Fibroblast of skin of left biceps (primary cell): ENCODE measurements at regions not wholly inside any gene's neighbourhood (a gene's known extent, or its start where the extent isn't known, plus 50 kb on each side); places are given as distances from the start of the nearest gene placed in this dataset.

Source experiments
- DNase-seq, 2 experiments: peaks; one replicate each; pipeline ENCODE4 v3.0.0-alpha.2; 2013; ENCODE audit warnings: low read depth in 2 of 2

DNA sequence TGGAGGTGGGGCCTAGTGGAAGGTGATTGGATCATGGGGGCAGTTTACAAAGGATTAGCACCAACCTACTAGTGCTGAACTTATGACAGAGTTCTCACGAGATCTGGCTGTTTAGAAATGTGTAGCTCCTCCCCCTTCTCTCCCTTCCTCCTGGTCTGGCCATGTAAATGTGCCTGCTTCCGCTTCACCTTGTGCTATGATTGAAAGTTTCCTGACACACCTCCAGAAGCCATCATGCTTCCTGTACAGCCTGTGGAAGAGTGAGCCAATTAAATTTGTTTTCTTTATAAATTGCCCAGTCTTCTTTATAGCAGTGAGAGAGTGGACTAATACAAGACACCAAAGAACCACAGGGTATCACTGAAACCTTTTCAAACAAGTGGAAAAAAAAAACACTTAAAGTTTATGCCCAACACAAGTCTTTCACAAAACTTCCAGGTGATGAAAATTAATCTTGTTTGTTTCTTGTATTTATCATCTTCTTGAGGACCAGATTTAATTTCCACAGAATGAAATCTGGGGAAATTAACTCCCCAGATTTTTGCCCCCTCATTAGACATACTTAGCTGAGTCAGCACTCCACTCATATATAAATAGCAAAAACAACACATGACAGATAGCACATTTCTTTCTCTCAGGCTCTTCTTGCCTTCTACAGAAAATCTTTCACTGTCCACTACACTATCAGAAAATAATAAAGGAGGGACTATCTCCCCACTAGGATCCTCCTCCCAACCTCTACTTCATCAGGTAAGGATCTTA, 847.2 kb downstream of the TUSC7 start:
- DNase-seq = no peak

DNA sequence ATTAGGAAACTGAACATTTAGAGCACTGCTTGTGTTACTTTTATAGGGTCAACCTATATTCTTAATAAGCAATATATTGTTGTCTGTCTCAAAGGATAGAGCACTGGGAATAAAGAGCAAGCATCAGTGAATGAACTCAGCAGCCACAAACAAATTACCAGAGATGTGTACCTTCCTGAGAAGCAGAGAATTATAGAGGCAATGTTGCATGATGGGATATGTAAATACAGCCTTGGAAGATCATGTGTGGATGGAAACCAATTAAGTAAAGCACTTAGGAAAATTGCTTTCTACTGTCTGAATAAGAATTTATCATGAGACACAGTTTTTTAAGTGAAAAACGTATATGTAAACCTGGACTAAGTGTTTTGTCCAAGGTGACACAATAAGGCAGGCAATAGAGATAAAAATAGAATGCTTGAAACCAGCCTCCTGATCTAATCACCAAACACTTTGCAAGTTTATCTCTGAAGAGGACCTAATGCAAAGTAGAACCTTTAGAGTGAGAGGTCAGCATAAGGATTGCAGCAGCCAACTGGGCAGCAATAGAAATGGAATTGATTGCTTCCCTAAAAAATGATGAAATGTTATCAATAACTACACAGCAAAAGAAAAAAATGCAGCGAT, 848.0 kb downstream of the TUSC7 start:
- no peak for DNase-seq

DNA sequence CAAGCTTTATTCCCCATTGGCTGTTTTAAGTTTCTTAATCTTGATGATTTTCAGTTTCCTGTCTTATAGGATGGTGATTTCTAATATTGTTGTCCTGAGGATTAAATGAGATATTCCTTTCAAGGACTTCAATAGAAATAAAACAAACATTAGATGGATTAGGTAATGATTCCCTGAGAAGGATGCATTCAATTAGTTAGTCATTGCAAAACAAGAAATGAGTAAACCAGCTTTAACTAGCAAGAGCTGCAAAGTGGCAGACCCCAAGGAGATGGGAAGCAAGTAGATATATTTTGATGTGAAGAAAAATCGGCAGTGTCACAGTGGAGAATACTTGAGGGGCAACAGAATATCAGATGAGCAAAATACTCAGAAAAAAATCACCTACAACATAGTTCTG, 849.1 kb downstream of the TUSC7 start:
- DNase-seq = no peak

DNA sequence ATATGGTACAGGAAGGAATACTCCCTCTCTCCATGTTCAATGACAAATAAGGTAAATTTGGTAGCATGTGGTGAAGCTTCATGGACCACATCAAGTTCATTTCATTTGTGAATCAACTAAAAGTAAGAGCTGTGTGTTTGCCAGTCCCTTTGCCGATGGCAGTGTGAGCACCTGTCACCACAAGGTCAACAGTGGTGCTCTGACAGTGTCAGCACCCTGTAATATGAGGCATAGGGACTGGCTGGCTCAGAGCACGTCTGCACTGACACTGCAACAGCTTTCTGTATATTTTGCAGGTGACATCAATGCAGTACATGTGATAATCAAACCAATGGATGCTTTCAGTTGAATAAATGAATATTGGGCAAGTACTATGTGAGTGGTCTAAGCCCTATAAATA, 852.4 kb downstream of the TUSC7 start:
- no peak for DNase-seq

DNA sequence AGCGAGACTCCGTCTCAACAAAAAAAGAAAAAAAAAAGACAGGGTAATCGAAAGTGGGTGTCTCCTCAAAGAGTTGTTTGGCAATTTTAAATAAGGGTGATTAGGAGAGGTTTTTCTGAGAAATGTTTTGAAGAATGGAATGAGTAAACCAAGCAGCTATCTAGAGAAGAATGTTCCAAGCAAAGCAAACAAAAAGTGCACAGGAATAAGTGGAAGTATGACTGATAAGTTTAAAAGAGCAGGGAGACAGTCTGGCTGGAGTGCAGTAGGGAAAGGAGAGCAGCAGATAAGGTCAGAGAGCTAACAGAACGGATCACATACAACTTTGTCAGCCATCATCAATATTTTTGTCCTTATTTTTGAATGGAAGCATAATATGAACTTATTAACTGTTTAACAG, 853.5 kb downstream of the TUSC7 start:
- DNase-seq = no peak

DNA sequence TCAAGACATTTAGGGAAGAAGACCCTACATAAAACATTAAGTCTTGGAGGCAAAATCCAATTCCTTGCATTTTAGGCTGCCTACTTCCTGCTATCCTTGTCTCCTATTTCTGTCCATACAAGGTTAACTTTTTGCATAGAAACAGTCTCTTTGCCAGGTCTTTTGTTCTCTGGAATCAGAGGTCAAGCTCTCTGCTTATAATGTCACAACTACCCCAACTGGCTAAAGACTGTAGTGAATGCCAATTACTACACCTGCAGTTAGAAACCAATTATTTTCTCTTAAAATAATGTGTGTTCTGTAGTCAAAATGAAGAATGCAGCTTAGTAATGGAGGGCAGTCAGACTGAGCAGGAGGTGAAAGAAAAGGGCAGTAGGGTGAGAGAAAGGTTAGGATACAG, 856.2 kb downstream of the TUSC7 start:
- DNase-seq = no peak

DNA sequence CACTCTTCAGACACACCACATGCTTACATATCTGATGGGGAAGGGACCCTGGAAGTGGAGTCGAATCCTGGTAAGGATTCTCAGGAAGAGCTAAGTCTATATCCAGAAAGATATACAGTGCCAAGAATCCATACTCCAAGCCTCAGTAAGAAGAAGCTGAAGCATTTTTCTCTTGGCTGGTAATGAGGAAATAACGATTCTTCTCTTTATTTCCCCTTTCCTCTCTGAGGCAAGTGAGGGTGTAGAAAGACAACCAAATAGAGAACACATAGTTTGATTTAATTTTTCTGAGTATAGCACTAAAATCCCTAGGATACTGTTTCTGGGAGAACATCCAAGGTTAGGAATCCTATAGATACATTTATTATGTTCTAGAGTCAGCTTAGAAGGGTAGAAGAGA, 857.3 kb downstream of the TUSC7 start:
- no peak for DNase-seq

DNA sequence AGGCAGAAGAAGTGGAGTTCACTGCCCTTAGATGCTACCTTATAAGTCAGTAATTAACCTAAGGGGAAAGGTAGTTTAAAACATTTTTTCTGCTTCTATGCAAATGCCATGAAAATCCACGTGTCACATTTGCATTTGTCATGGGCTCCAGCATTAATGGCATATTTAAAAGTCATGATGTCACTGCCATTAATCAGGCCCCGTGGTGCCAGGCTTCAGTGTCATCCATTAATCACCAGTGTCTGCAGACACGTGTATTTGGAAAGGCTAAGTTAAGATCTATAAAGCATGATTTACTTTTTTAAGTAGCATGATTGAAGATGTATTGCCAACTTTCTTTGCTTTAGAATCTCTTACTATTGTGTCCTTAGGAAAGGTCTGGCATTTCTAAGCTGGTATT, 857.8 kb downstream of the TUSC7 start:
- DNase-seq = no peak

DNA sequence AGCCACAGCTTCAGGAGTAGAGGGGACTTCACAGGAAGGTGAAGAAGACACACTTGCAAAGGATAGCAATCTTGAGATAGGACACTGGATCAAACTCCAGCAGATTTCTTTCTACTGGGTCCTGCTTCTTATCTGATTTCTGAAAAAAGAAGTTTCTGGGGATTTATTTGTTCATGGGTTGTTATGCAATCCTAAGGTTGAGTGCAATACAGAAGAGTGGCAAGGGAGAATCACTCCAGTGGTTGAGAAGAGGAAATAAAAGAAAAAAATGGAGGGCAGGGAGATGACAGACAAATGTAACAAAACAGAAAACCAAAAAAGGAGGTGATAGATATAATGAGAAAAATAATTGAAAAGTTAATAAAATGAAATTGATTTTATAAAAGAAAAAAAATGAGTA, 858.3 kb downstream of the TUSC7 start:
- DNase-seq = no peak

DNA sequence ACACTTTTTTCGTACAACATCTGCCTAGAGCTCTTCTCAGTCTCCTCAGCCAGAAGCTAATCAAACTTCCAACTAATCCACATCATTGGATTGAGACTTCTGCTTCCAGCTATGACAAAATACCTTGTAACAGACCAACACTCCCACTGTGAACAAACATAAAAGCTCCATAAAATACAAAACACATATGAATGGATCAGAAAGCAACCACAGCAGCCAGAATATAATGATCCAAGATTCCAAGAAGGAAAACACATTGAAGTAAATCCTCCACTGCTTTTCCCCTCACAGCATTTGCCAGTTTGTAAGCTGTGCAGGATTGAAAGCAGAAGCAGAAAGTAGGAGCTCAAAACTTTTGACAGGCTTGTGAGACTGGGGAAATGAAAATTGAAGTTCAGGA, 863.2 kb downstream of the TUSC7 start:
- DNase-seq = no peak

DNA sequence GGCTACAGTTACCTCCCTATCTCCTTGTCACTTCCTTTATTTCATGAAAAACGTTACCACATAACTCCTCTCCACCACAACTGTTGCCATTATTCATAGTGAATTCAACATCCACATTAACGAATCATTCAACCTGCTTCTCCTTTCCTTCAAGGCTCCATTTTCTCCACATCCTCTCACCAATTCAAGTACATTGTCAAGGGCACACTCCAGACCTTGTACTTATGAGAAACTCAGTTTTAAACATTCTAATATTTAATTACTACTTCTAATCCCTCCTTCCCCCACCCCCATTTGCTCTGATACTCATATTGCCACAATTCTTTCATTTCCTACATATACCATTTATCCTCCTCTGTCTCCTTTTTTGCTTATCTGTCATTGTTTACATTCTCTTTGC, 871.2 kb downstream of the TUSC7 start:
- DNase-seq = no peak

DNA sequence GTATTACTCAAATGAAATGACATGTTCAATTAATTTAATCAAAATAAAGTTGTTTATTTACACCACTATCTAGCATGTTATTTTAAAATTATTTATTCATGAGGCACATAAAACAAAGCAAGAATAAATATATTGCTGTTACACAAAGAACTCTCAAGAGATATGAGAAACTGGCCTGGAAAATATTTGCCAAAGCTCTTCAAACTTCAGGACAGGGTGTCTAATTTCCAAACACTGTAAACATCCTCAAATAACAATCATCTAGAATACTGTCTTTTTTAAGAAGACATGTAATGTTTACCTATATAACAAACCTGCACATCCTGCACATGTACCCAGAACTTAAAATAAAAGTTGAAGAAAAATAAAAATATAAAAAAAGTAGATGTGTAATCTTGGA, 876.6 kb downstream of the TUSC7 start:
- no peak for DNase-seq

DNA sequence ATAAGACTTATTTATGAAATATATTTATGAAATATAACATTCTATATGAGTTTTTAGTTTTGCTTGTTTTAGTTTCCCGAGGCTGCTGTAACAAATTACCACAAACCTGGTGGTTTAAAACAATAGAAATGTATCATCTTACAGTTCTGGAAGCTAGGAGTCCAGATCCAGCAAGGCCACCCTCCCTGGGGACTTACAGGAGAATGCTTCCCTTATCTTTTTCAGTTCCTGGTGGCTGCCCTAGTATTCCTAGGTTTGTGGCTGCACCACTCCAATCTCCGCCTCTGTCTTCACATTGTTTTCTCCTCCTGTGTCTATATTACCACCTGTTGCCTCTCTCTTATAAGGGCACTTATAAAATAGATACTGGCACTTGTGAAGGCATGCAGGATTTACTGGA, 877.8 kb downstream of the TUSC7 start:
- no peak for DNase-seq

DNA sequence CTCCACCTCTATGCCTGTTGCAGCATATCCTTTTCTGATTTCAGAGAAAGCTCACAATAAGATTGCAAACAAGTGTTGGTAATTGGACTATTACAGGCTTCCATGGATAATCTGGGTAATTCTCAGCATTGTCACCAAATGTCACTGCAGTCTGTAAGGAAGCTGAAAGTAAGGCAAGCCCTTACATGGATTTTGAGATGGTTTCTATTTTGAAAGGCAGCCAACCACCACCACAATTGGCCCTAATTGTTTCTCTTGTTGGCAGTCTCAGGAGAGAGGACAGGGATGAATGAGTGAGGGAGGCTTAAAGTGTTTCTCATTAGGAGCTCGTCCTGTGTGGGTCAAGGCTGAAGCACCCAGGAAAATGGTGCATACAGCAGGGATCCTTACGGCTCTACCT, 879.9 kb downstream of the TUSC7 start:
- no peak for DNase-seq

DNA sequence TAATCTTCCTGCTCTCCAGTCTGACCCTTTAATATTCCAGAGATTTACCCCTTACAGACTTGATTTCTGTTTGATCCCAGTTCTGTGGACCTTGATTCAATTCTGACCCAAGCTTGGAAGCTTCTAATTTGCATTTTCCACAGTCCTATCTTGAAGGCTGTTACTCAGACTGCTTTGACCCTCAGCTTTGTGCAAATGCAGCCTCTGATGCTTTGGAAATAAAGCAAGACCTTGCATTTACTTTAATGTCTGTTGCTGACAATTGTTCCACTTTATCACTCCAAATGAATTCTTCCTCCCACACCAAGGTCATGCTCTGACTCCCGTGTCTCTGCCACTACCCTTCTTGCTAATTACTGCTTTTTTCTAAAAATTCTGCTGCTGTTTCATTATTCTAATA, 886.0 kb downstream of the TUSC7 start:
- no peak for DNase-seq

DNA sequence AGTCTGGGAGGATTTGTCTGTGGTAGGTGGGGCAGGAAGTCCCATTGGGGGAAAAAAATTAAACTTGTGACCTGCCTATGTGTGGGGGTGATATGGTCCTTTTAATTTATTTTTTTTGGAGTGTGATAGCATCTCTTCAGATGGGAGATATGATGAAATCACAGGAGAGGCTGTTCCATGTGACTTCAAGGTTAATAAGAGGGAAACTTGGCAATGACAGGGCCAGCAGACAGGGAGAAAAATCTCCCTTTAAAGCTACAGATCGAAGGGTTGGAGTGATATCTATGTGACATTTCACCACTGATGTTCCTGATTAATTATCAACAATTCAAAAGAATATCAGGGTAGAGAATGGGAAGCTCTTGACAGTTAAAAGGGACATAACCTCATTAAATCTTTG, 886.9 kb downstream of the TUSC7 start:
- no peak for DNase-seq

DNA sequence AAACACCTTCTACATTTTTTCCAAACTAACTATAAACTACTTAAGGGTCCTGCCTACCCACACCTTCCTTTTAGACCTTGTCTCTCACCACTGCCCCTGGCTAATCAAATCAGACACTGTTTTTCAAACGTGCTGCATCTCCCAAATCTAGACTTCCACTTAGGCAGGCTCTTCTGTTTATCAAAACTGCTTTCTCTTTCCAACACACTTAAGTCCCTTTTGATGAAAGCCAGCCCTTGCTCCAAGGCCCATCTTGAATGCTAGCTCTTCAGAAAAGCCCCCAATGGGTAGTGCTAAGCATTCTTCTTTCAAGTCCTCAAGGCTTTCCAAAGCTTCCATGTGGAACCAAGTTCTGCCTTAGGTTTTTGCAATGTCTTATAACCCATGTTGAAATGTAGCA, 888.3 kb downstream of the TUSC7 start:
- no peak for DNase-seq

DNA sequence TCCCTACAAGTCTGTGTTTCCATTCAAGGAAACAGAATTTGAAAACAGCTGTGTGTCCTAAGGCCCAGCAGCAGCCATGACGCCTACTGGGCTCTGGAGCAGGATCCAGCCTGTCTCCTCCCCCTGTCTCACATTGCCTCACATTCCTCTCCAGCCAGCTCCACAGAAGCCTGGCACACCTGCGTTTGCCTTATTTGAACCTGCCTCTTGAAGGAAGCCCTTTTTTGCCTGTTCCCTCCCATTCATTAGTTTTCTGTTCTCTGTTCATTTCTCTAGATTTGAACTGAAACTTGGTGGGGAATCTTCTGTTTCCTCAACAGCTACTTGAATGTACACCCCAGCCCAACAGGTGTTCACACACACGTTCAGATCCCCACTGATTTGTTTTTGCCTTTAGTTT, 890.5 kb downstream of the TUSC7 start:
- DNase-seq = no peak

DNA sequence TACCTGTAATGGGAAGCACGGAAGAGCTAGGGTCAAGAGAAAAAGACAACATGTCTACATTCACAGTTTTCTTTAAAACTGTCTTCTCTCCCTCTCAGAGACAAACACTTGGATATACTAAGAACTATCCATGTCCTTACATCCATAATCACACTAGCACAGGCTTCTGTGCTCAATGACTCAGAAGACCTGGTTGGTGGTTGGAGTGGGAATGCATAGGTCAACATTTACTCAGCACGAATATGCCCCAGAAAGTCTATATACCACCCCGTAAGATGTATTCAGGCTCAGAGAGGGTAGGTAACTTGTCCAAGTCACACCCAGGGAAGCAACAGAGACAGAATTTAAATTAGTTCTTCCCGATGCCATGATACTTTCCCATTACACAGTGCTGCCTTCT, 891.1 kb downstream of the TUSC7 start:
- DNase-seq = no peak

DNA sequence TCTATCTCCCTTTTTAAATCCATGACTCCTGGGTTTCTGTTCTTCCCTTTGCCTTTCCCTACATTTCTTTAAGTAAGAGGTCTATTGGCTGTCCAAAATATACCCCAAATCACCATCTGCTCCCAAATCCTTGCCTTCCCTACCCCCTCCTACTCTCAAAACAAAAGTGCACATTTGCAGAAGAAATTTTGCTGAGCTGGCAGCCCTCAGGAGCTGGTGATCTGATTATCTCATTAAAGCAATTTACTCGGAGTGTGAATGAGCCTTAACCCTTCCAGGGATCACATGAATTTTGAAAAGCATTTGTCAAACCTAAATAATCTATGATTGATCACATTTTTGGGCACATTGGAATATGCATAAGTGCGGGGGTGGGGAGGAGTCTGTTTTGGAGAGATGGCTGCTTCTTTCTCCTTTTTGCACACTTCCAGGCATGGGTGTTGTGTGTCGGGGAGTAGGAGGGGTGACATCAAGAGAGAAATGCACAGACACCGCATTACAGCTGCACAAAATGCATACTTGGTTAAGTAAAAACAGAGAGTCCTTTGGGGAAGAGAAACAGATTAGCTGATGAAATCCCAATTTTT, 892.6 kb downstream of the TUSC7 start:
- DNase-seq = no peak

DNA sequence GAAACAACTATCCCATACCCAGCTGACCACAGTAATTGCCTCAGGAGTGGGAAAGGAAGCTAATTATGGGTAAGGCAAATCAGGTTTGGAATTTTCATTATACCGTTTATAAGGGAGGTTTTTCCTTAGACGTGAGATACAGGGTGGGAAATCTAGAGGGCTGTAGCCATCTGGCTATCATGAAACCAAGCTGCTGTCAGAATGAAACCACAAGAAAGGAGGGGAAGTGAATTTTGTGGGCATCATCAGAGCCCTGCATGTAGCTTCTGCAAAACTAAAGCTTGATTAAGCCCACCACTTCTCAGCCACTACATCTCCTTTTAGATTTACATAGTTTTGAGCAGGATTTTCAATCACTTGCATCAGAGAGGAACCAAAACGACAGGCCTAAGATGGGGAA, 893.5 kb downstream of the TUSC7 start:
- DNase-seq = no peak

DNA sequence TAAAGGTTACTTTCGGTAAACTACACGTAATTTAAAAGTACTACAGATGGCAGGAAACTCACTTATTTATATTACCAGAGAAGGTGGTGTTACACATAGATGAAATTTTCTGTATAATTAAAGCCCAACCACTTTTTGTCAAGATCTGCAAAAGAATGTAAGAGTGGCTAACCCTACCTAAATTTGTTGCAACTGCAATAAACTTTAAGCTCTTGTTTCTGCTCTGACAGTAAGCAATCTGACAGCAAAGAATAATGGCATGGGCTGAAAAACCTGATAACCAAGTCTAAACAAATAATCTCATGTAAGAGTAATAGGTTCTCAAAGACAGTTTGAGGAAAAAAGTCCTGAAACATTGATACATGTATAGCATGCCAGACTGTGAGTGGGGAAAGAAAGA, 897.3 kb downstream of the TUSC7 start:
- DNase-seq = no peak

DNA sequence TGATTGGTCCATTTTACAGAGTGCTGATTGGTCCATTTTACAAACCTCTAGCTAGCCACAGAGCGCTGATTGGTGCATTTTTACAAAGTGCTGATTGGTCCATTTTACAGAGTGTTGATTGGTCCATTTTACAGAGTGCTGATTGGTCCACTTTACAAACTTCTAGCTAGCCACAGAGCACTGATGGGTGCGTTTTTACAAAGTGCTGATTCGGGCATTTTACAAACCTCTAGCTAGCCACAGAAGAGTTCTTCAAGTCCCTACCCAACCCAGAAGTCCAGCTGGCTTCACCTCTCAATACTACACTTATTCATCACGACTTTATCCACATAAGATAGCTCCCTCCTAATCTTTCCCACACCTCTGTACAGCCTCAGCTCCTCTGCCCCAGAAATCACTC, 899.8 kb downstream of the TUSC7 start:
- no peak for DNase-seq

DNA sequence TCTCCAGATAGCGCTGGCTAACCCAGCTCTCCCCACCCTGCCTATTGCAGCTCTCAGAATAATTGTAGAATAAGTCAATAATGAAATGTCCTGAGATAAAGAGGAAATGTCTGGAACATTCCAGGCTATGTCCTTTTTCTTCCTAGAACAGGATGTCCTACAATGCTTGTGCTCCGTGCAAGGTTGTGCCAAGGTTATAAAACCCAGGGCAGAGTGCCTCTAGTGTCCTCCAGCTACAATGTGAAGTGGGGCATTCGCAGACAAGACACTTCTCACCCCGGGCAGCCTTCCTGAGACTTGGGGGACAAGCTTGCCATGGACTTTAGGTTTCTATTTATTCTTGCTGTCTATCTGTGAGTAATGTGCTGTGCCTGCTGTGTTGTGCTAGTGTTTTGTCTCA, 900.6 kb downstream of the TUSC7 start:
- DNase-seq = no peak
